ENCODE measurements at regions not wholly inside any gene's neighbourhood (a gene's known extent, or its start where the extent isn't known, plus 50 kb on each side); places are given as distances from the start of the nearest gene placed in this dataset.

DNA sequence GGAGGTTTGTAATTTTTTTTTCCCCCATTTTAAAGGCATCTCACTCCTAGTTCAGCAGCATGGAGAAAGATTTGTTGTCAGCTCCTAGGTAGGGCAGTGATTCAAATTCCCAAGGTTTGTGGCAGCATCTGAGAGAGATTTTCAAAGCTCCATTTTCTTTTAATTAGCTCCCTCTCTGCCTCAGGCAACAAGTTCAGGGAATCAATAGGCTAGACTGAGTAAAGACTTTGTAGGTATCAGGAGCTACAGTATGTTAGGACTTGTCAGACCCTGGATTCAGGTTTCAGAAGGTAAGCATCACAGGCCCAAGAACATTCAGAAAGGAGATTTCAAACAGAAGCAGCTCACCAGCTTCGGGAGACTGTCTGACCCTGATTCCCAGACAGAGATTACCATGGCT lies 273.3 kb upstream of the ERBB4 start (continued):
- TF ChIP-seq, protein P1, sequence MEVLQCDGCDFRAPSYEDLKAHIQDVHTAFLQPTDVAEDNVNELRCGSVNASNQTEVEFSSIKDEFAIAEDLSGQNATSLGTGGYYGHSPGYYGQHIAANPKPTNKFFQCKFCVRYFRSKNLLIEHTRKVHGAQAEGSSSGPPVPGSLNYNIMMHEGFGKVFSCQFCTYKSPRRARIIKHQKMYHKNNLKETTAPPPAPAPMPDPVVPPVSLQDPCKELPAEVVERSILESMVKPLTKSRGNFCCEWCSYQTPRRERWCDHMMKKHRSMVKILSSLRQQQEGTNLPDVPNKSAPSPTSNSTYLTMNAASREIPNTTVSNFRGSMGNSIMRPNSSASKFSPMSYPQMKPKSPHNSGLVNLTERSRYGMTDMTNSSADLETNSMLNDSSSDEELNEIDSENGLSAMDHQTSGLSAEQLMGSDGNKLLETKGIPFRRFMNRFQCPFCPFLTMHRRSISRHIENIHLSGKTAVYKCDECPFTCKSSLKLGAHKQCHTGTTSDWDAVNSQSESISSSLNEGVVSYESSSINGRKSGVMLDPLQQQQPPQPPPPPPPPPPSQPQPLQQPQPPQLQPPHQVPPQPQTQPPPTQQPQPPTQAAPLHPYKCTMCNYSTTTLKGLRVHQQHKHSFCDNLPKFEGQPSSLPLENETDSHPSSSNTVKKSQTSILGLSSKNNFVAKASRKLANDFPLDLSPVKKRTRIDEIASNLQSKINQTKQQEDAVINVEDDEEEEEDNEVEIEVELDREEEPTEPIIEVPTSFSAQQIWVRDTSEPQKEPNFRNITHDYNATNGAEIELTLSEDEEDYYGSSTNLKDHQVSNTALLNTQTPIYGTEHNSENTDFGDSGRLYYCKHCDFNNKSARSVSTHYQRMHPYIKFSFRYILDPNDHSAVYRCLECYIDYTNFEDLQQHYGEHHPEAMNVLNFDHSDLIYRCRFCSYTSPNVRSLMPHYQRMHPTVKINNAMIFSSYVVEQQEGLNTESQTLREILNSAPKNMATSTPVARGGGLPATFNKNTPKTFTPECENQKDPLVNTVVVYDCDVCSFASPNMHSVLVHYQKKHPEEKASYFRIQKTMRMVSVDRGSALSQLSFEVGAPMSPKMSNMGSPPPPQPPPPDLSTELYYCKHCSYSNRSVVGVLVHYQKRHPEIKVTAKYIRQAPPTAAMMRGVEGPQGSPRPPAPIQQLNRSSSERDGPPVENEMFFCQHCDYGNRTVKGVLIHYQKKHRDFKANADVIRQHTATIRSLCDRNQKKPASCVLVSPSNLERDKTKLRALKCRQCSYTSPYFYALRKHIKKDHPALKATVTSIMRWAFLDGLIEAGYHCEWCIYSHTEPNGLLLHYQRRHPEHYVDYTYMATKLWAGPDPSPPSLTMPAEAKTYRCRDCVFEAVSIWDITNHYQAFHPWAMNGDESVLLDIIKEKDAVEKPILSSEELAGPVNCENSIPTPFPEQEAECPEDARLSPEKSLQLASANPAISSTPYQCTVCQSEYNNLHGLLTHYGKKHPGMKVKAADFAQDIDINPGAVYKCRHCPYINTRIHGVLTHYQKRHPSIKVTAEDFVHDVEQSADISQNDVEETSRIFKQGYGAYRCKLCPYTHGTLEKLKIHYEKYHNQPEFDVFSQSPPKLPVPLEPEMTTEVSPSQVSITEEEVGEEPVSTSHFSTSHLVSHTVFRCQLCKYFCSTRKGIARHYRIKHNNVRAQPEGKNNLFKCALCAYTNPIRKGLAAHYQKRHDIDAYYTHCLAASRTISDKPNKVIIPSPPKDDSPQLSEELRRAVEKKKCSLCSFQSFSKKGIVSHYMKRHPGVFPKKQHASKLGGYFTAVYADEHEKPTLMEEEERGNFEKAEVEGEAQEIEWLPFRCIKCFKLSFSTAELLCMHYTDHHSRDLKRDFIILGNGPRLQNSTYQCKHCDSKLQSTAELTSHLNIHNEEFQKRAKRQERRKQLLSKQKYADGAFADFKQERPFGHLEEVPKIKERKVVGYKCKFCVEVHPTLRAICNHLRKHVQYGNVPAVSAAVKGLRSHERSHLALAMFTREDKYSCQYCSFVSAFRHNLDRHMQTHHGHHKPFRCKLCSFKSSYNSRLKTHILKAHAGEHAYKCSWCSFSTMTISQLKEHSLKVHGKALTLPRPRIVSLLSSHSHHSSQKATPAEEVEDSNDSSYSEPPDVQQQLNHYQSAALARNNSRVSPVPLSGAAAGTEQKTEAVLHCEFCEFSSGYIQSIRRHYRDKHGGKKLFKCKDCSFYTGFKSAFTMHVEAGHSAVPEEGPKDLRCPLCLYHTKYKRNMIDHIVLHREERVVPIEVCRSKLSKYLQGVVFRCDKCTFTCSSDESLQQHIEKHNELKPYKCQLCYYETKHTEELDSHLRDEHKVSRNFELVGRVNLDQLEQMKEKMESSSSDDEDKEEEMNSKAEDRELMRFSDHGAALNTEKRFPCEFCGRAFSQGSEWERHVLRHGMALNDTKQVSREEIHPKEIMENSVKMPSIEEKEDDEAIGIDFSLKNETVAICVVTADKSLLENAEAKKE (CRISPR knock-in tag; IDR thresholded peaks at IDR 0.05) = no peak

DNA sequence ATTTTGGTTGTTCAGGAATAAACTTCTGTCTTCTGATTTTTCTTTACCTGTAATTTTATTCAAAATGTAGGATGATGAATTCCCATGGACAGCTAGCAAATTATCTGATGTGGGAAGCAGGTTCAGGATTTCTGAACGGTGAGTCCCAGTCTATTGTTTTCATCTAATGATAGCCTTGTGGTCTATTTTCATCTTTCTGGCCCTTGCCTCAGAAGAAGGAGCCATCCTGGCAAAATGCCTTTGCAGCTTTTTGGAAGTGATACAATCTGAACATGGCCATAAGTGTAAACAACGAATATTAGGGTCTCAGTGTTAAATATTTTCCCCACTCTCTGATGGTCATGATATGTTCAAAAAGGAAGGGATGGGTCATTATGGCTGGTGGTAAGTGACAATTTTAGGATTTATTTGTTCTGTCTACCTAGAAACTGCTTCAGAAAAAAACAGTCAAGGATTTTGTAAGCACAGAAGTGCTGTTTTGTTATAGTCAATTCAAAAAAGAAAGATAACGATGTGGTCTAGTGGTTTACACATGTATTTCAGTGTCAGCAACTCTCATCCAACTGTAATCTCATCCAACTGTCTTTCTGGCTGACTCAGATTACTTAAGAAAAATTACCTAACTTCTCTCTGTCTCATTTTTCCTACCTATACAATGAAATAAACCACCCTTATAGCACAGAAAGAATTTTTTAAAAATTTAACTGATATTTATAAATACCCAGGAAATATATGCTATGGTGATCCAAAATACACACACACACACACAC lies 272.6 kb upstream of the ERBB4 start:
- H3K27ac Mint-ChIP-seq = no peak overlapping the region
- H3K4me2 ChIP-seq = no peak overlapping the region
- H3K27me3 Mint-ChIP-seq (ENCODE audit: insufficient read depth, low read depth, poor library complexity) = peaks cover 2% of the 10 kb centered on the region
- no peak overlapping the region for H3K27ac ChIP-seq (ENCODE audit: low read depth)
- ATAC-seq = no peak
- no peaks in the 10 kb centered on the region for H3K4me1 ChIP-seq (ENCODE audit: insufficient read depth)
- no peaks in the 10 kb centered on the region for H3K4me1 Mint-ChIP-seq
- H3K36me3 Mint-ChIP-seq (ENCODE audit: low read depth) = no peaks in the 10 kb centered on the region
- no peak overlapping the region for H2AFZ ChIP-seq
- no peaks in the 10 kb centered on the region for H3K27me3 ChIP-seq (ENCODE audit: insufficient read depth)
- H3K9me2 ChIP-seq (ENCODE audit: insufficient read depth) = no peaks in the 10 kb centered on the region
- no peaks in the 10 kb centered on the region for H3F3A ChIP-seq (replicated peaks; ENCODE audit: low read depth)
- H3K36me3 ChIP-seq (ENCODE audit: insufficient read depth) = no peaks in the 10 kb centered on the region
- H3K79me2 ChIP-seq (replicated peaks; ENCODE audit: insufficient read depth) = no peaks in the 10 kb centered on the region
- H3K4me3 Mint-ChIP-seq = no peak overlapping the region
- no peak for DNase-seq (ENCODE audit: low spot score)
- H3K4me3 ChIP-seq = no peak overlapping the region
- H3K9me3 Mint-ChIP-seq = no peaks in the 10 kb centered on the region
- H4K20me1 ChIP-seq (replicated peaks; ENCODE audit: insufficient read depth) = no peaks in the 10 kb centered on the region
- no peak for TF ChIP-seq ZNF114 (CRISPR knock-in tag; IDR thresholded peaks at IDR 0.05)

Measured in GM23338 (cell line).